CD14-positive monocyte (primary cell): ENCODE measurements at regions not wholly inside any gene's neighbourhood (a gene's known extent, or its start where the extent isn't known, plus 50 kb on each side); places are given as distances from the start of the nearest gene placed in this dataset.

ENCODE experiments used
- DNase-seq, 3 donors: peaks; one replicate each; pipeline ENCODE4 v3.0.0-alpha.2; 2011 to 2022
- H2AFZ ChIP-seq: 2 replicates; pipeline ENCODE4 v1.6.0; 2012; ENCODE audit warnings: mild to moderate bottlenecking, low read depth, low read length, inconsistent platforms; ENCODE audit not compliant: insufficient read depth, poor library complexity, severe bottlenecking
- H3K27ac ChIP-seq, 2 donors: 1 replicate in 1 of 2; 2 replicates in 1 of 2; pipeline ENCODE4 v1.5.1; 2012 to 2013; ENCODE audit warnings: low read length in 2 of 2, control low read depth in 1 of 2, inconsistent platforms in 1 of 2, low read depth in 1 of 2, mild to moderate bottlenecking in 1 of 2
- H3K27me3 ChIP-seq, 2 donors: one replicate each; pipeline versions ENCODE4 v1.6.0 to v1.6.1; 2011 to 2013; ENCODE audit warnings: low read length in 2 of 2; ENCODE audit not compliant: control insufficient read depth in 2 of 2, insufficient read depth in 2 of 2
- H3K36me3 ChIP-seq, 2 donors: replicated peaks in 1 of 2; 1 replicate in 1 of 2; 2 replicates in 1 of 2; pipeline versions ENCODE4 v1.5.1 to v1.6.1; 2012 to 2013; ENCODE audit warnings: low read length in 2 of 2, control low read depth in 1 of 2, inconsistent platforms in 1 of 2, mild to moderate bottlenecking in 1 of 2; ENCODE audit not compliant: insufficient read depth in 2 of 2, control insufficient read depth in 1 of 2
- H3K4me1 ChIP-seq, 2 donors: 1 replicate in 1 of 2; 2 replicates in 1 of 2; pipeline versions ENCODE4 v1.5.1 to v1.6.1; 2012 to 2013; ENCODE audit warnings: low read length in 2 of 2, control low read depth in 1 of 2, inconsistent platforms in 1 of 2, mild to moderate bottlenecking in 1 of 2, moderate library complexity in 1 of 2; ENCODE audit not compliant: insufficient read depth in 2 of 2, control insufficient read depth in 1 of 2
- H3K4me2 ChIP-seq: replicated peaks from 2 replicates; pipeline ENCODE3; 2012; ENCODE audit warnings: low read length, moderate library complexity, mild to moderate bottlenecking; ENCODE audit not compliant: poor library complexity, severe bottlenecking; ENCODE audit errors: extremely low read depth
- H3K4me3 ChIP-seq, 3 experiments: fragments of 200-600 bp in 1 of 3; sonication (generic) in 1 of 3; replicated peaks in 1 of 3; 1 replicate in 2 of 3; 2 replicates in 1 of 3; pipeline ENCODE4 v1.5.1; 2011 to 2013; ENCODE audit warnings: low read length in 3 of 3, mild to moderate bottlenecking in 3 of 3, control low read depth in 2 of 3, low read depth in 2 of 3, inconsistent platforms in 1 of 3, moderate library complexity in 1 of 3
- H3K79me2 ChIP-seq: 2 replicates; pipeline ENCODE4 v1.6.0; 2012; ENCODE audit warnings: mild to moderate bottlenecking, control low read depth, inconsistent platforms, low read length, moderate library complexity; ENCODE audit not compliant: insufficient read depth
- H3K9ac ChIP-seq: 2 replicates; pipeline ENCODE4 v1.6.0; 2017; ENCODE audit warnings: low read length, mild to moderate bottlenecking; ENCODE audit not compliant: insufficient read depth, poor library complexity, severe bottlenecking
- H3K9me3 ChIP-seq, 2 donors: replicated peaks in 1 of 2; 1 replicate in 1 of 2; 2 replicates in 1 of 2; pipeline versions ENCODE4 v1.5.1 to v1.6.1; 2012 to 2013; ENCODE audit warnings: low read length in 2 of 2, control low read depth in 1 of 2; ENCODE audit not compliant: control insufficient read depth in 1 of 2, insufficient read depth in 1 of 2
- H4K20me1 ChIP-seq: 2 replicates; pipeline ENCODE4 v1.6.0; 2012; ENCODE audit warnings: mild to moderate bottlenecking, low read length, control low read depth, moderate library complexity; ENCODE audit not compliant: insufficient read depth
- H3K27ac Mint-ChIP-seq, 7 donors: one replicate each; pipeline ENCODE4 v1.8.0; 2020; ENCODE audit warnings: mild to moderate bottlenecking in 7 of 7, mixed read lengths in 7 of 7, moderate library complexity in 6 of 7, inconsistent platforms in 2 of 7
- H3K27me3 Mint-ChIP-seq, 3 donors: one replicate each; pipeline ENCODE4 v1.8.0; 2021 to 2022; ENCODE audit warnings: low read depth in 3 of 3, mild to moderate bottlenecking in 3 of 3, mixed read lengths in 3 of 3, moderate library complexity in 3 of 3, inconsistent platforms in 1 of 3
- H3K36me3 Mint-ChIP-seq, 2 donors: one replicate each; pipeline ENCODE4 v1.8.0; 2020; ENCODE audit warnings: mixed read lengths in 2 of 2, inconsistent platforms in 1 of 2, mild to moderate bottlenecking in 1 of 2
- H3K4me1 Mint-ChIP-seq: one replicate; pipeline ENCODE4 v1.8.0; 2020; ENCODE audit warnings: mild to moderate bottlenecking, mixed read lengths
- H3K4me3 Mint-ChIP-seq, 2 donors: one replicate each; pipeline ENCODE4 v1.8.0; 2020; ENCODE audit warnings: mild to moderate bottlenecking in 2 of 2, mixed read lengths in 2 of 2, moderate library complexity in 1 of 2
- H3K9me3 Mint-ChIP-seq, 7 donors: one replicate each; pipeline ENCODE4 v1.8.0; 2020 to 2022; ENCODE audit warnings: mixed read lengths in 7 of 7, mild to moderate bottlenecking in 6 of 7, moderate library complexity in 6 of 7, inconsistent platforms in 2 of 7
- CTCF ChIP-seq: fragments of 200-600 bp; IDR thresholded peaks from one replicate; pipeline ENCODE4 v1.8.0; 2022; ENCODE audit warnings: antibody characterized with exemption, mild to moderate bottlenecking
- WGBS: methylation state at CpG from one replicate; pipeline ENCODE4 v1.1.5; 2013; ENCODE audit warnings: missing lambda C conversion rate; ENCODE audit not compliant: insufficient coverage; 5-methylcytosine and 5-hydroxymethylcytosine counted together
- intact Hi-C, 2 donors: fragments of 100-400 bp; cut with micrococcal nuclease; formaldehyde crosslinking; loops; one replicate each; pipeline versions ENCODE4 v1.15.0 to v1.15.1; 2023

DNA sequence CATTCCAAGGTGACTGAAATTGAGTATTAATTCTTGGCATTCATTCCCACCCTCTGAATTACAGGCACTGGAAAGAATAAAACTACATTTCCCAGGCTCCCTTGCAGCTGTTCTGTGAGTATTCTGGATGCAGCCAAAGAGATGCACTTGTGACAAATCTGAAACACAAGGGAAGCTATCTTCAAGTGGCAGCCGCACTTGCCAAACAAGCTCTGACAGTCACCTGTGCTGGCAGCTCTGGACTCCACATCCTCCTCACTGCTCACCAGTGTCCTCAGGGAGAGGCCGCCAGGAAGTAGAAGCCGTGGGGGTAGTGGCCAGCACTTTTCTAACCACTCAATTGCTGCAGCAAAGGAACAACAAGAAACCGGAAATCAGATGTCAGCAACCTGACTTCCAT is 275.0 kb downstream of the NR2F1-AS1 start:
- Histone ChIP-seq H3K9me3 (peaks cover 0 to 2% of the 10 kb centered on the region in 2 donors), H3K4me2 (no peak overlapping the region), H2AFZ (no peak overlapping the region), H3K36me3 (no peaks in the 10 kb centered on the region), H4K20me1 (no peaks in the 10 kb centered on the region), H3K4me1 (no peaks in the 10 kb centered on the region), H3K79me2 (no peaks in the 10 kb centered on the region), H3K9ac (no peak overlapping the region), H3K4me3 (no peak overlapping the region), H3K27me3 (no peaks in the 10 kb centered on the region), H3K27ac (no peak overlapping the region)
- intact Hi-C loops: no loop called here
- 51% methylated on average over 3 of the region's 4 CpGs for WGBS
- TF ChIP-seq CTCF: no peak
- Mint-ChIP-seq H3K27me3 (peaks cover 0 to 4% (median 0%) of the 10 kb centered on the region in 3 donors), H3K4me1 (no peaks in the 10 kb centered on the region), H3K36me3 (no peaks in the 10 kb centered on the region), H3K4me3 (no peak overlapping the region), H3K9me3 (peaks cover 0 to 5% (median 2%) of the 10 kb centered on the region in 7 donors), H3K27ac (no peak overlapping the region)
- DNase-seq: no peak

DNA sequence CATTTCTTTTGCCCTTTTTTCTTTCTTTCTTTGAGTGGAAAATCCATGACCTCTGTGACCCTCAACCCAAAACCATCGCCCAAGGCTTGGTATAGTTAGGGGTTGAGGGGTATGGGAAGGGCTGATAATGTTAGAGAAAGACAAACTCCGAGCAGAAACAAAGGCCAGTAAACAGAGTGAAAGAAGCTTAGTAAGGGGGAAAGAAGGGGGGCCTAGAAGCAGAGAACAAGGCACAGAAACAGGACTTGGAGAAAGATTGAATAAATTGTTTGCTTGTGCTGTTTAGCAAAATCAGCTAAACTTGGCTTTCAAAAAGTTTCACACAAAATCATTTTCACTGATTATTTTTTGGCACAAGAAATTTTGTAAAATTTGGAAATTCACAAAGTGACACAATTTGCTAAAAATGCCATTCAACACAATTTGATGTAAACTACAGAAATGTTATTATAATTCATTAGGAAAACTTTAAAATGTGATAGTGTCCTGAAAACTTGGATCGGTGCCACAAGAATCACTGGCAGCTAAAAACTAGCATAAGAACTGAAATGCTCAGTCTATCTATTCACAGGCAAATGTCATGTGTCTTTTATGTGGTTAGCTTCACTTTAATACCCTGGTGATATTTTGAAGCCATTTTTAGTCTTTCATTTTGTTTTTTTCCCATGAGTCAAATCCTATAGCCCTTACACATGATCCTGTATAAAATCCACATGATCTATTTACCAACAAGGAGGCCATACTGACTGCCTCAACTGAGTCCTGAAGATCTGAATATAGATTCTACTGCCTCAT is 276.4 kb downstream of the NR2F1-AS1 start:
- 93% methylated on average over 2 of the region's 3 CpGs for WGBS
- no peaks in the 10 kb centered on the region for H3K9me3 ChIP-seq
- H3K4me3 Mint-ChIP-seq: no peak overlapping the region
- intact Hi-C loops: no loop called here
- no peaks in the 10 kb centered on the region for H3K4me1 Mint-ChIP-seq
- H2AFZ ChIP-seq: no peak overlapping the region
- H3K4me1 ChIP-seq: no peaks in the 10 kb centered on the region
- H3K27ac Mint-ChIP-seq: no peak overlapping the region
- no peak overlapping the region for H3K4me2 ChIP-seq
- H3K27me3 Mint-ChIP-seq: peaks cover 0 to 4% (median 0%) of the 10 kb centered on the region in 3 donors
- no peaks in the 10 kb centered on the region for H3K79me2 ChIP-seq
- no peak for TF ChIP-seq CTCF
- no peaks in the 10 kb centered on the region for H3K27me3 ChIP-seq
- no peak overlapping the region for H3K27ac ChIP-seq
- H3K4me3 ChIP-seq: no peak overlapping the region
- no peaks in the 10 kb centered on the region for H4K20me1 ChIP-seq
- H3K36me3 ChIP-seq: no peaks in the 10 kb centered on the region
- no peaks in the 10 kb centered on the region for H3K36me3 Mint-ChIP-seq
- DNase-seq: no peak
- H3K9ac ChIP-seq: no peak overlapping the region
- peaks cover 0 to 5% (median 1%) of the 10 kb centered on the region in 7 donors for H3K9me3 Mint-ChIP-seq
